GM04504 (cell line): ENCODE measurements at regions not wholly inside any gene's neighbourhood (a gene's known extent, or its start where the extent isn't known, plus 50 kb on each side); places are given as distances from the start of the nearest gene placed in this dataset.
"Not testable (repeated sequence)": the region's sequence is repeated elsewhere in the genome, so short reads cannot be mapped to it uniquely, and the experiment has no call there.

Source experiments
- DNase-seq: peaks from one replicate; pipeline ENCODE4 v3.0.0-alpha.2; 2012; ENCODE audit warnings: low read depth

DNA sequence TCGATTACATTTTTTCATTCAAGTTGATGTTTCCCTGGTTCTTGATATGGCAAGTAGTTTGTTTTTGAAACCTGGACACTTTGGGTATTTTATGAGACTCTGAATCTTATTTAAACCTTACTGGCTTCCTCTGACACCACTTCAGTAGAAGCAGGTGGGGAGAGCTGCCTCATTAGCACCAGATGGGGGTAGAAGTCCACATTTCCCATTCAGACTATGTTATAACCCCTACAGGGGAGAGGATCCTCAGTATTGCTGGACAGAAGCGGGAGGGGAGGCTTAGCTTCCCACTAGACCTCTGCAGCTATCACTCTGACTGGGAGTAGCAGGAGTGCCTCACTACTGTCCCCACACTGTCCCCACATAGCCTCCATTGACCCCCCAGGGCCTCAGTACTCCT, 145.3 kb upstream of the SLC35G4 start:
- no peak for DNase-seq

GRCh38 chr18:11458447-11458846, 150.9 kb upstream of the SLC35G4 start:
- DNase-seq, result no peak

DNA sequence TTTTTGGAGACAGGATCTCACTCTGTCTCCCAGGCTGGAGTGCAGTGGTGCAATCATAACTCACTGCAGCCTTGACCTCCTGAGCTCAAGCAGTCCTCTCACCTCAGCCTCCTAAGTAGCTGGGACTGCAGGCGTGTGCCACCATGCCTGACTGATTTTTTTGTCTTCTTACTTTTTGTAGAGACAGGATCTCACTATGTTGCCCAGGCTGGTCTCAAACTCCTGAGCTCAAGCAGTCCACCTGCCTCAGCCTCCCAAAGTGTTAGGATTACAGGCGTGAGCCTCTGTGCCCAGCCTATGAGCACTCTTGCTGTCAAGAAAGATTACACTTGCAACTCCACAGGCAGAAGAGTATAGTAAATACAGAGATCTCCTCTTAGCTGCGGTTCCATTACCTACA, 151.5 kb upstream of the SLC35G4 start:
- DNase-seq, result not testable (repeated sequence)

GRCh38 chr18:11454040-11454439, 155.4 kb upstream of the SLC35G4 start:
- no peak for DNase-seq

- not testable (repeated sequence) for DNase-seq
Observed at GRCh38 chr18:11444169-11444568, 165.2 kb upstream of the SLC35G4 start.

DNA sequence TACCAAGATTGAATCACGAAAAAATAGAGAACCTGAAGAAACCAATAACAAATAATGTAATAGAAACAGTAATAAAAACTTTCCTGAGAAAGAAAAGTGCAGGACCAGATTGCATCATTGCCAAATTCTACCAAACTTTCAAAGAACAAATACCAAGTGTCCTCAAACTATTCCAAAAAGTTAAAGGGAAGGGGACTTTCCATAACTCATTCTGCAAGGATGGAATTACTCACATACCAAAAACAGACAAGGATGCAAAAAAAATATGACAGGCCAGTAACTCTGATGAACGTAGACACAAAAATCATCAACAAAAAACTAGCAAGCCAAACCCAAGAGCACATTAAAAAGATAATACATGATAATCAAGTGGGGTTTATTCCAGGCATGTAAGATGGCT, 172.3 kb upstream of the SLC35G4 start:
- DNase-seq, result no peak

GRCh38 chr18:11432360-11432811, 177.0 kb upstream of the SLC35G4 start:
- DNase-seq, result no peak

DNA sequence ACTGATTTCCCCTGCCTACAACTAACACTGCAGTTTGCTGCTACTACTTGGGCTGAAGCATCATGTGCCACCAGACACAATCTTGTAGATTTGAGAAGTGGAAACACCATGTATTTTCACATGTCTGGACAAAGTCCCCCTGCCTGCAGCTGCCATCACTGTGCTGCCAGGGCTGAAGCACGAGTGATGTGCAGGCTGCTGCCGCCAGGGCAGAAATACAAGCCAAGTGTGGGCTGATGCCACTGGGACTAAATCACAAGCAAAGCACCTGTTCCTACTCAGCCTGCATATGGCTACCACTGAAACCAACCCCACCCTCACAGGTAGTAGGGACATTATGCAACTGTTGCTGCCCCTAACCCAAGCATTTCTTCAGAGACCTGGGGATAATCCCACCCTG, 179.5 kb upstream of the SLC35G4 start:
- no peak for DNase-seq

- no peak for DNase-seq
Observed at GRCh38 chr18:11425211-11425610, 184.2 kb upstream of the SLC35G4 start.

- DNase-seq, result no peak
Observed at GRCh38 chr18:11419338-11419737, 190.1 kb upstream of the SLC35G4 start.

DNA sequence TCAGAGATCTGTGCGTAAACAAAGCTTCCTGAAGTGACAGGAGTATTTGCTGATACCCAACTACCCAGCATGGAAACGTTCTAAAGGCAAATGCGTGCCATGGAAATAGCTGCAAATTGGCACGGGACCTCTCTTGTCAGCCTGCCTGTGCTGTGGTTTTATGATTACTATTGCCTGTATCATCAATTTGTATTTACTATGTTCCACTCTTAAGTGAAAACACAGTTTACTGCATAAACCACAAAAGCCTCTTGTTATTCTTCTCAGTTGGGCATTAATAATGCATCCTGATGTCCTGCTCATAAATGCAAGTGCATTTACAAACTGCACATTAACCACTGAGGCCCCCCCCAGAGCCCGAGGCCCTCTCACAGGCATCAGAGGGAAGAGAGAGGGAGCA, 196.6 kb upstream of the SLC35G4 start:
- DNase-seq, result peak; percentile 52

GRCh38 chr18:11411048-11411447, 198.3 kb upstream of the SLC35G4 start:
- peak; percentile 62 for DNase-seq

- no peak for DNase-seq
Observed at GRCh38 chr18:11408555-11409065, 200.8 kb upstream of the SLC35G4 start.

DNA sequence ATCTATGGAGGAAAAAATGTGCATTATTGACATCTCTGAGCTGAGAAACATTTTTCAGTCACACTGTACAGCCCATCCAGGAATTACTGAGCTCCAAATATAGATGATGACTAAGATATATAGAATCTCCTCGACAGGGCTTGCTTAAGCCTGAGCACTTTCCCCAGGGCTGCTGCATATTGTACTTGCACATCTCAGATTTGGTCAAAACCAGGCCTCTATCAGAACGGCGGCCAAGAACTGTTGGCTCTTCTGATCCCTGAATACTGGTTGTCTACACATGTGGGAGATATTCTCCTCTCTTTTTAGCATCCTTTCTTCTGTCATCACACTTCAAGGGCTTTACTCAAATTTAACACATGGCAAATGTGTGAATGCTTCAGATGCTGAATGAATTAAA, 201.5 kb upstream of the SLC35G4 start:
- peak; percentile 58 for DNase-seq

DNA sequence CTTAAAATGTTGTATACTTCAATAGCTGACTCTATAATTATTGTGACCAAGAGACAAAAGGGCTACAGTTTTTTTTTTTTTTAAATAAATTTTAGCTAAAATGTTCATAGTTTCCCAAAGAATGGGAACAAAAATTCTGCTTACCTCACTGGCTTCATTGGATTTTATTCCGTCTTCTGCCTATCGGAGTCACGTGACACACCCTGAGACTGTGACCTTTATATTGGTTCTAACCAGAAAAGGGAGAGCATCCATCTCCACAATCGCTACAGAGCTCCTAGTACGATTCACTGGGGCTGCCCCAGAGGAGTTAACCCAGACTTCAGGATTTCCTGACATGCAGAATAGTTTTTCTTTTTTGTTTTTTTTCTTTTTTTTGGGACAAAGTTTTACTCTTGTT, 203.6 kb upstream of the SLC35G4 start:
- no peak for DNase-seq

- no peak for DNase-seq
Observed at GRCh38 chr18:11400703-11401102, 208.7 kb upstream of the SLC35G4 start.

- no peak for DNase-seq
Observed at GRCh38 chr18:11398625-11399024, 210.8 kb upstream of the SLC35G4 start.

DNA sequence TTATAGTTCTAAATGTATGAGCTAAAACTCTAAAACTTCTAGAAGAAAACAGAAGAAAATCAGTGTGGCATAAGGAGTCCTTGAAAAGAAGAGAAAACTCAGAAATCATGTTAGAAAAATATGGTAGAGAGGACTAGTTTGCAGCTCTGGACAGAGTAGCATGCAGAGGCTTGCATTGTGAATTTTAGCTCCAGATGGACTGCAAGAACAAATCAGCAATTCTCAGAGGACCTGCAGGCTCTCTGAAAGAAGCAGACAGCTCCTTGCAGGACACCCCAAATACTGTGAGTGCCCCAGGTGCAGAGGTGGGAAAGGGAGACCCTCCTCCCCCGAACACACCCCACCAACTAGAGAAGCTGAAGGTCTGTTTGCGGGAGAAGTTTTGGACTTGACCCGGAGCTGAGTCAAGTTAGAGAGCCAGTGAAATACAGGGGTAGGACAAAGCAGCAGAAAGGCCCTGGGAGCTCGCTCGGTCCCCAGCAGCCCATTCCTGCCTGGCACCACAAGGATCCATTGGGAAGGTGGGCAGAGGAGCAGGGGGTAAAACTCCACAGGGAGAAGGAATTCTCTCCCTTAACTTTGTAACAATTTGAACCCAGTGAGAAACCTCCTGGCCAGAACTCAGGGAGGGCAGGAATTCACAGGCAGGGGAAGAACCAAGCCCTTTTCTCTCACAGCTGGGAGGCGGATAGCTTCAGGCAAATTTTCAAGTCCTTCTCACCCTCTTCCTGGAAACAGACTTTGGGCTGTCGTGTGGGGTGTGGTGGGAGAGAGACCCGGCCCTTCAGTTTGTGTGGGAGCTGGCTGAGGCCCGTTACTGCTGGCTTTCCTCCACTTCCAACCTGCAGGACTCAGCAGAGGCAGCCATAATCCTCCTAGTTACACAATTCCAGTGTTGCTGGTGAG, 216.2 kb upstream of the SLC35G4 start:
- no peak for DNase-seq

DNA sequence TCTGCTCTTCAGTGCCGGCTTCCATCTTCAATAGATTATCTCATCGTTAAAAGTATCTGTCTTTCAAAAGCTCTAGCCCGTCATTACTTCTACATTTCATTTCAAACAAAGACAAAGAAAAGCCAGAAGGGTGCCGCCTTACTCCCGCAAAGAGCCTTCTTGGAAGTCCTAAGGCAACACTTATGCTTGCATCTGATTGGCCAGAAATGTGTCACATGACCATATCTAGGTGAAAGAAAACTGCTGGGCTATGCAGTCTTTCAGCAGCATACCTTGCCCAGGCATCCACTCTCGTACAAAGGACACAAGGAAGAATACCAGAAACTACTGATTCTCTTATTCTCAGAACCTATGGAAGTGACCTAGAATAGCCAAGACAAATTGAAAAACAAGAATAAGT, 217.1 kb upstream of the SLC35G4 start:
- no peak for DNase-seq

DNA sequence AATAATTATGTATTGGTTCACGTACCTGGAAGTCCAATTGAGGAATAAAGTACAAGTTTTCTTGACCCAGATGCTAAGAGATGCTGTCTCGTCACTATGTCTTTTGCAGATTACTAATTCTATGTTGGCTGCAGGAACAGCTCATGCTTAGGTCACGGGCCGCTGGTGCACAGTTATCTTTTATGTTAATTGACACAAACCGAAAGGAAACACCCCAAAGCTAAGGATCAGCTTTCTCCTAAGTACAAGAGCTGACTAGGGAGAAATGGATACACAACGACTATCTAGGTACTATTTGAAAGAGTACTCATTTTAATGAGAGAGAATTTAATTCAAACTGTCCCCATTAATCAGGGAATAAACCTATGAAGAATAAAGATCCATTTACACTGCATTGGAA, 217.7 kb upstream of the SLC35G4 start:
- no peak for DNase-seq

GRCh38 chr18:11388755-11389680, 220.4 kb upstream of the SLC35G4 start:
- DNase-seq, result no peak

- no peak for DNase-seq
Observed at GRCh38 chr18:11387880-11388279, 221.5 kb upstream of the SLC35G4 start.

DNA sequence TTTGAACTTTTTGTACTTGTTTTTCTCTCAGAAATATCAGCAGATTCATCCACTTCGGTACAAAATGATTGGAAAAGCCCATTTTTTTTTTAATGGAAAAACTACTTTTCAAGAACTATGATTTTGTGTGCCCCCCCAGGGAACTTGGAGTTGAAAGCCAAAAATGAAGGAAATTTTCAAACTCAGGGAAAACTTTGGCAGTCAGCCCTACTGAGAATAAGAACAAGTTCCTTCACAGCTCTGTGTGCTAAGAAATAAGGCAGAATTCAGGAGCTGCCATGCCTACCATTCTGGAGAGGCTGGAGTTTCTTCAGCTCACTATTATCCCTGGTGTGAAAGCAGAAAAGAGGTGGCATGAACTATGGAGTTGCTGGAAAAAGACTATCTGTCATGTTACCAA, 226.0 kb upstream of the SLC35G4 start:
- DNase-seq, result no peak
